Immature natural killer cell (primary cell): ENCODE measurements at regions not wholly inside any gene's neighbourhood (a gene's known extent, or its start where the extent isn't known, plus 50 kb on each side); places are given as distances from the start of the nearest gene placed in this dataset.

ENCODE experiments used
- DNase-seq, 3 donors: peaks; one replicate each; pipeline ENCODE4 v3.0.0; 2022; ENCODE audit warnings: mixed read lengths in 1 of 3
- H3K27ac Mint-ChIP-seq, 6 donors: one replicate each; pipeline ENCODE4 v1.8.0; 2020; ENCODE audit warnings: mixed read lengths in 6 of 6, mild to moderate bottlenecking in 5 of 6, inconsistent platforms in 4 of 6, moderate library complexity in 3 of 6
- H3K27me3 Mint-ChIP-seq, 3 donors: one replicate each; pipeline ENCODE4 v1.8.0; 2020 to 2021; ENCODE audit warnings: low read depth in 3 of 3, mild to moderate bottlenecking in 3 of 3, mixed read lengths in 3 of 3, moderate library complexity in 3 of 3, inconsistent platforms in 1 of 3
- H3K36me3 Mint-ChIP-seq, 3 donors: one replicate each; pipeline ENCODE4 v1.8.0; 2020; ENCODE audit warnings: mixed read lengths in 3 of 3, inconsistent platforms in 2 of 3, mild to moderate bottlenecking in 2 of 3
- H3K4me1 Mint-ChIP-seq, 2 donors: one replicate each; pipeline ENCODE4 v1.8.0; 2020; ENCODE audit warnings: inconsistent platforms in 2 of 2, mild to moderate bottlenecking in 2 of 2, mixed read lengths in 2 of 2, moderate library complexity in 1 of 2
- H3K4me3 Mint-ChIP-seq, 5 donors: one replicate each; pipeline ENCODE4 v1.8.0; 2020; ENCODE audit warnings: mild to moderate bottlenecking in 5 of 5, mixed read lengths in 5 of 5, inconsistent platforms in 3 of 5, moderate library complexity in 3 of 5
- H3K9me3 Mint-ChIP-seq, 6 donors: one replicate each; pipeline ENCODE4 v1.8.0; 2020; ENCODE audit warnings: mild to moderate bottlenecking in 6 of 6, mixed read lengths in 6 of 6, inconsistent platforms in 4 of 6, moderate library complexity in 3 of 6

DNA sequence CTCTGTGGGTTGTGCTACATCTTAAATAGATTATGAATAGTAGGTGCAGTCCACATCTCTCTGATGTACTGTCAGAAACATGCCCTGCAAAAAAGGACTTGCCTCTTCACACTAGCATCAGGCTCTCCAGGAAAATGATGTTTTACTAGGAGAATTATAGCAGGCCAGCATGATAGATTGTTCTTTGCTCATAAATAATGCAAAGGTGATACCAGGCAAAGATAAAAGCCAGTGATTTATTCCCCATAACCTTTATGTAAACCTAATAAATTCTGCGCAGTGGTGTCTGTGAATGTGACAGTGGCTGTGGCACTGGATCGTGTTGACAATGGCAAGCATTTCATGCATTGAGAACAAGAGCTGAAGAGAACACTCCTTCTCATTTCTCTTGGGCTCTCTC lies 646.5 kb upstream of the SEL1L start:
- Mint-ChIP-seq H3K4me1 (no peaks in the 10 kb centered on the region), H3K27me3 (peaks cover 0 to 4% (median 0%) of the 10 kb centered on the region in 3 donors), H3K36me3 (peaks cover 0 to 4% (median 3%) of the 10 kb centered on the region in 3 donors), H3K4me3 (no peak overlapping the region), H3K9me3 (peaks cover 10 to 61% (median 29%) of the 10 kb centered on the region in 6 donors), H3K27ac (no peak overlapping the region)
- no peak for DNase-seq

- Mint-ChIP-seq H3K27ac (no peak overlapping the region), H3K9me3 (peaks cover 2 to 49% (median 23%) of the 10 kb centered on the region in 6 donors), H3K4me1 (no peaks in the 10 kb centered on the region), H3K4me3 (no peak overlapping the region), H3K36me3 (peaks cover 0 to 4% (median 3%) of the 10 kb centered on the region in 3 donors), H3K27me3 (peaks cover 0 to 4% (median 0%) of the 10 kb centered on the region in 3 donors)
- DNase-seq = no peak
Measured at GRCh38 chr14:82182646-82183045, 649.0 kb upstream of the SEL1L start.

DNA sequence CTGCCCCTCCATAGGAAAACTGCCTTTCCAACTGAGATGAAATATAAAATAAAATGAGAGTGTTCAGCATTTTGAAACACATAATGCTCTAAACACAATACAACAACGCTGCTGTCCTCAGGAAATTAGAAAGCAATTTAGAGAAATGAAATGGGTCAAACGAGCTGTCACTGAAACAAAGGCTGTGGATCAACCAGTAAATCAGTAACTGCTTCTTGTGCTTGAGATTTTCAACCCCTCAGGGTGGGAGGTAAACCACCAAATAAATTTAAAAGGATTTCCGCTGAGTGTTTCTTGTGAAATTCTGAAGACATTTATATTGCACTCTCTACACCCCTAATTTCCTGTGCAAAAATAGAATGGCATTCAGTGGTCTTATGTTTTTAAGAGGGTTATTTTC lies 657.1 kb upstream of the SEL1L start:
- Mint-ChIP-seq H3K27ac (no peak overlapping the region), H3K9me3 (peaks cover 8 to 61% (median 23%) of the 10 kb centered on the region in 6 donors), H3K36me3 (no peaks in the 10 kb centered on the region), H3K4me3 (no peak overlapping the region), H3K27me3 (peaks cover 0 to 2% (median 1%) of the 10 kb centered on the region in 3 donors), H3K4me1 (no peaks in the 10 kb centered on the region)
- DNase-seq = no peak

GRCh38 chr14:82192387-82192786 lies 658.7 kb upstream of the SEL1L start:
- no peak for DNase-seq
- Mint-ChIP-seq H3K27me3 (peaks cover 0 to 5% (median 1%) of the 10 kb centered on the region in 3 donors), H3K27ac (no peak overlapping the region), H3K36me3 (no peaks in the 10 kb centered on the region), H3K4me3 (no peak overlapping the region), H3K4me1 (no peaks in the 10 kb centered on the region), H3K9me3 (peaks cover 8 to 64% (median 25%) of the 10 kb centered on the region in 6 donors)

GRCh38 chr14:82223276-82223675 lies 689.6 kb upstream of the SEL1L start:
- no peaks in the 10 kb centered on the region for H3K27me3 Mint-ChIP-seq
- H3K36me3 Mint-ChIP-seq = no peaks in the 10 kb centered on the region
- no peak for DNase-seq
- H3K4me1 Mint-ChIP-seq = no peaks in the 10 kb centered on the region
- no peak overlapping the region for H3K27ac Mint-ChIP-seq
- H3K4me3 Mint-ChIP-seq = no peak overlapping the region
- peaks cover 8 to 47% (median 16%) of the 10 kb centered on the region in 6 donors for H3K9me3 Mint-ChIP-seq

- Mint-ChIP-seq H3K4me3 (no peak overlapping the region), H3K27me3 (no peaks in the 10 kb centered on the region), H3K36me3 (no peaks in the 10 kb centered on the region), H3K9me3 (peaks cover 8 to 44% (median 18%) of the 10 kb centered on the region in 6 donors), H3K4me1 (no peaks in the 10 kb centered on the region), H3K27ac (no peak overlapping the region)
- DNase-seq = no peak
Measured at GRCh38 chr14:82224610-82225009, 691.0 kb upstream of the SEL1L start.

GRCh38 chr14:82230748-82231147 lies 697.1 kb upstream of the SEL1L start:
- Mint-ChIP-seq H3K9me3 (peaks cover 7 to 56% (median 27%) of the 10 kb centered on the region in 6 donors), H3K27me3 (peaks cover 0 to 2% (median 0%) of the 10 kb centered on the region in 3 donors), H3K4me1 (no peaks in the 10 kb centered on the region), H3K36me3 (peaks cover 0 to 3% (median 0%) of the 10 kb centered on the region in 3 donors), H3K27ac (no peak overlapping the region), H3K4me3 (no peak overlapping the region)
- no peak for DNase-seq

DNA sequence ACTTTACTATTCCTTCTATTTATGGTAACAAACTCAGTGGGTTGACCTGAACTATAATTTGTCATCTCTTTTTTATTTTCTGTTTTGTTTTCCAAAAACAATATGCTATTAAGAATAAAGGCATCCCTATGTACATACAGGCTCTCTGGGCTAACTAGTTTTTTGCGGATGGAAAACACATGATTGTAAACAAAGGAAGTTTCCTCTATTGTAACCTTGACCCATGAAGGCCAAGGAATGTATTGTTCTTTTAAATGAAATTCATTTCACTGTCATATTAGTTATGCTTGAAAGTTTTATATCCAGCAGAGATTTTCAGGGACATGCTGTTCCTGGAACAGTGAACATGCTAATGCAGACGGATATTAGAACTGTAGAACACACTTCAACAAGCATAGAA lies 705.0 kb upstream of the SEL1L start:
- no peak for DNase-seq
- Mint-ChIP-seq H3K36me3 (peaks cover 0 to 4% (median 3%) of the 10 kb centered on the region in 3 donors), H3K4me3 (no peak overlapping the region), H3K27me3 (no peaks in the 10 kb centered on the region), H3K9me3 (peaks cover 1 to 45% (median 23%) of the 10 kb centered on the region in 6 donors), H3K27ac (no peak overlapping the region), H3K4me1 (no peaks in the 10 kb centered on the region)

- H3K27me3 Mint-ChIP-seq = no peaks in the 10 kb centered on the region
- no peak for DNase-seq
- no peaks in the 10 kb centered on the region for H3K4me1 Mint-ChIP-seq
- peaks cover 3 to 43% (median 19%) of the 10 kb centered on the region in 6 donors for H3K9me3 Mint-ChIP-seq
- no peak overlapping the region for H3K4me3 Mint-ChIP-seq
- H3K27ac Mint-ChIP-seq = no peak overlapping the region
- H3K36me3 Mint-ChIP-seq = peaks cover 0 to 4% (median 3%) of the 10 kb centered on the region in 3 donors
Measured at GRCh38 chr14:82239223-82239622, 705.6 kb upstream of the SEL1L start.

DNA sequence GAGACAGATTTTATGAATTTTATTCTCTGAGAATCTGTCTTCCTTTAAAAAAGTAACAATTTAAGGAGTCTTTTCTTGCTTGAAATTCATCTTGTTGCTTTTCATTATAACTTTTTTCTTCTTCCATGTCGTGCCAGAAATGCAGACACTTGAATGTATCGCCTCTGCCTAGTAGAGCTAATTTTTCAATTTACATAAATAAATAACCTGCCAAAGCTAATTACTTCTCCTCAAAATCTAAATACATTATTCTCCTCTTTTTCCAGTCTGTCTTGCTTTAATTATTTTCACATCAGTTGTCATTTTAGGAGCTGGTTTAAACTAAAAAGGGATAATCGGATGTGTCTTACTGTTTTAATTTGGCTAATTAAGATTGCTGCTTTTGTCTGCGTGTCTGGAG lies 711.1 kb upstream of the SEL1L start:
- Mint-ChIP-seq H3K27ac (no peak overlapping the region), H3K9me3 (peaks cover 6 to 29% (median 12%) of the 10 kb centered on the region in 6 donors), H3K4me1 (no peaks in the 10 kb centered on the region), H3K4me3 (no peak overlapping the region), H3K36me3 (peaks cover 0 to 3% (median 0%) of the 10 kb centered on the region in 3 donors), H3K27me3 (no peaks in the 10 kb centered on the region)
- no peak for DNase-seq

DNA sequence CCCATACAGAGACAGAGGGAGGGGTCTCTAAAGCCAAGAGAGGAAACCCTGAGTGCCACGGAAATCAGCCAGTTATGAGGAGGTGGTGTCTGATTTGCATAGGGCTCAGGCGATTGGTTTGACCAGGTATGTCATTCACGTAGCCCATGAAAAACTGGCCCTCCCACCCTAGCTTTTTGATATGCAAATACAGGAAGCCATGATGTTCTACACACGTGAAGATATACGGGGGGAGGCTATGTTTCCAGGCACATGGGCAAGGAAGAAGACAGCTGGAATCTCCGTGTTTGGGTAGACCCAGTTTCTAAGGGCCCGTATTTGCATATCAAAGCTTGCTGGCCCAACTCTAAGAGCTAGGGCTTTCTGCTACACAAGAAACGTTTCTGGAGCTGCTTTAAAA lies 717.8 kb upstream of the SEL1L start:
- no peak overlapping the region for H3K4me3 Mint-ChIP-seq
- H3K27ac Mint-ChIP-seq = no peak overlapping the region
- peaks cover 7 to 38% (median 14%) of the 10 kb centered on the region in 6 donors for H3K9me3 Mint-ChIP-seq
- H3K36me3 Mint-ChIP-seq = peaks cover 0 to 6% (median 4%) of the 10 kb centered on the region in 3 donors
- no peak for DNase-seq
- no peaks in the 10 kb centered on the region for H3K27me3 Mint-ChIP-seq
- no peaks in the 10 kb centered on the region for H3K4me1 Mint-ChIP-seq

GRCh38 chr14:82270286-82270685 lies 736.6 kb upstream of the SEL1L start:
- peaks cover 11 to 46% (median 19%) of the 10 kb centered on the region in 6 donors for H3K9me3 Mint-ChIP-seq
- no peaks in the 10 kb centered on the region for H3K36me3 Mint-ChIP-seq

GRCh38 chr14:82298811-82299210 lies 765.2 kb upstream of the SEL1L start:
- Mint-ChIP-seq H3K9me3 (peaks cover 6 to 43% (median 12%) of the 10 kb centered on the region in 6 donors), H3K4me3 (no peak overlapping the region)

More at GRCh38 chr14:82270286-82270685, 736.6 kb upstream of the SEL1L start:
- Mint-ChIP-seq H3K27ac (no peak overlapping the region), H3K27me3 (peaks cover 0 to 1% (median 0%) of the 10 kb centered on the region in 3 donors), H3K4me1 (no peaks in the 10 kb centered on the region), H3K4me3 (no peak overlapping the region)
- no peak for DNase-seq

GRCh38 chr14:82309199-82309598 lies 775.5 kb upstream of the SEL1L start:
- Mint-ChIP-seq H3K27me3 (peaks cover 0 to 4% (median 0%) of the 10 kb centered on the region in 3 donors), H3K36me3 (no peaks in the 10 kb centered on the region), H3K9me3 (peaks cover 13 to 40% (median 19%) of the 10 kb centered on the region in 6 donors), H3K4me3 (no peak overlapping the region), H3K27ac (no peak overlapping the region), H3K4me1 (no peaks in the 10 kb centered on the region)
- no peak for DNase-seq

More at GRCh38 chr14:82298811-82299210, 765.2 kb upstream of the SEL1L start:
- H3K36me3 Mint-ChIP-seq = no peaks in the 10 kb centered on the region
- DNase-seq = no peak
- H3K4me1 Mint-ChIP-seq = no peaks in the 10 kb centered on the region
- H3K27ac Mint-ChIP-seq = no peak overlapping the region
- H3K27me3 Mint-ChIP-seq = peaks cover 0 to 1% (median 0%) of the 10 kb centered on the region in 3 donors

GRCh38 chr14:82313889-82314288 lies 780.2 kb upstream of the SEL1L start:
- H3K27me3 Mint-ChIP-seq = peaks cover 0 to 4% (median 3%) of the 10 kb centered on the region in 3 donors
- H3K4me3 Mint-ChIP-seq = no peak overlapping the region
- no peak overlapping the region for H3K27ac Mint-ChIP-seq
- no peaks in the 10 kb centered on the region for H3K36me3 Mint-ChIP-seq
- H3K4me1 Mint-ChIP-seq = no peaks in the 10 kb centered on the region
- DNase-seq = no peak
- peaks cover 11 to 35% (median 18%) of the 10 kb centered on the region in 6 donors for H3K9me3 Mint-ChIP-seq
